ENCODE measurements at regions not wholly inside any gene's neighbourhood (a gene's known extent, or its start where the extent isn't known, plus 50 kb on each side); places are given as distances from the start of the nearest gene placed in this dataset.

DNA sequence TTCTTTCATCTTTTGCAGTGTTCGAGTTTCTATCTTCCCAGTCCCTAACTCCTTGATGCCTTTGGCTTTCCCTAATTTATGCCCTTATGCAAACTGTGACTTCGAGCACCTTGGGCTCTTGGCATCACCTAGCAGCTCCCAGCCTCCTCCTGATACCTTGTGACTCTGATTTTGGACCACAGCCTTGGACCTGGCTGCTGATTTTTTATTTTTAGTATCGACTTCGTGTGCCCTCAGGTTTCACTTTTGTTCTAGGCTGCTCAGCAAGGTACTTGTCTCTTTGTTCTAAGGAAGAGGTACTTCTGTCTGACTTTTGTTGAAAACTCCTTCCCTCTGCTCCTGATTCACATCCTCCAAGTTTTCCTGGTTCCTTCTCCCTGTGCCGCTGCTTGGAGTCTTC is 69.6 kb upstream of the KCNK1 start:
- Histone ChIP-seq H3K9ac (ENCODE audit: insufficient read depth, low read length) (no peak overlapping the region), H2AFZ (ENCODE audit: low read length) (no peak overlapping the region), H4K20me1 (ENCODE audit: control insufficient read depth, extremely low read depth, insufficient read depth, low read length) (no peaks in the 10 kb centered on the region), H3K79me2 (ENCODE audit: control insufficient read depth, insufficient read depth, low read length) (no peaks in the 10 kb centered on the region), H3K27me3 (ENCODE audit: control insufficient read depth, insufficient read depth, low read length) (no peaks in the 10 kb centered on the region), H3K4me2 (ENCODE audit: extremely low read depth, insufficient read depth, low read length) (no peak overlapping the region), H3K4me1 (ENCODE audit: control insufficient read depth, extremely low read depth, insufficient read depth, low read length) (no peaks in the 10 kb centered on the region), H3K9me3 (ENCODE audit: control insufficient read depth, insufficient read depth, low read depth, low read length) (no peaks in the 10 kb centered on the region), H3K4me3 (replicated peaks in 1 of 4; ENCODE audit: control extremely low read depth in 1 of 4, insufficient read depth in 1 of 4, low read depth in 3 of 4, low read length in 4 of 4) (no peak overlapping the region), H3K27ac (ENCODE audit: insufficient read depth, low read length) (no peak overlapping the region), H3K36me3 (ENCODE audit: control insufficient read depth, insufficient read depth, low read length) (no peaks in the 10 kb centered on the region)
- TF ChIP-seq, protein P1, sequence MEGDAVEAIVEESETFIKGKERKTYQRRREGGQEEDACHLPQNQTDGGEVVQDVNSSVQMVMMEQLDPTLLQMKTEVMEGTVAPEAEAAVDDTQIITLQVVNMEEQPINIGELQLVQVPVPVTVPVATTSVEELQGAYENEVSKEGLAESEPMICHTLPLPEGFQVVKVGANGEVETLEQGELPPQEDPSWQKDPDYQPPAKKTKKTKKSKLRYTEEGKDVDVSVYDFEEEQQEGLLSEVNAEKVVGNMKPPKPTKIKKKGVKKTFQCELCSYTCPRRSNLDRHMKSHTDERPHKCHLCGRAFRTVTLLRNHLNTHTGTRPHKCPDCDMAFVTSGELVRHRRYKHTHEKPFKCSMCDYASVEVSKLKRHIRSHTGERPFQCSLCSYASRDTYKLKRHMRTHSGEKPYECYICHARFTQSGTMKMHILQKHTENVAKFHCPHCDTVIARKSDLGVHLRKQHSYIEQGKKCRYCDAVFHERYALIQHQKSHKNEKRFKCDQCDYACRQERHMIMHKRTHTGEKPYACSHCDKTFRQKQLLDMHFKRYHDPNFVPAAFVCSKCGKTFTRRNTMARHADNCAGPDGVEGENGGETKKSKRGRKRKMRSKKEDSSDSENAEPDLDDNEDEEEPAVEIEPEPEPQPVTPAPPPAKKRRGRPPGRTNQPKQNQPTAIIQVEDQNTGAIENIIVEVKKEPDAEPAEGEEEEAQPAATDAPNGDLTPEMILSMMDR (conservative IDR thresholded peaks at IDR 0.05 in 1 of 2, IDR thresholded peaks at IDR 0.05 in 1 of 2; ENCODE audit: low read depth in 1 of 2, low read length in 2 of 2): no peak
- TF ChIP-seq EZH2 (IDR thresholded peaks at IDR 0.05; ENCODE audit: low read length, missing control alignments): no peak
- DNase-seq (ENCODE audit: low read depth in 2 of 2): no peak

DNA sequence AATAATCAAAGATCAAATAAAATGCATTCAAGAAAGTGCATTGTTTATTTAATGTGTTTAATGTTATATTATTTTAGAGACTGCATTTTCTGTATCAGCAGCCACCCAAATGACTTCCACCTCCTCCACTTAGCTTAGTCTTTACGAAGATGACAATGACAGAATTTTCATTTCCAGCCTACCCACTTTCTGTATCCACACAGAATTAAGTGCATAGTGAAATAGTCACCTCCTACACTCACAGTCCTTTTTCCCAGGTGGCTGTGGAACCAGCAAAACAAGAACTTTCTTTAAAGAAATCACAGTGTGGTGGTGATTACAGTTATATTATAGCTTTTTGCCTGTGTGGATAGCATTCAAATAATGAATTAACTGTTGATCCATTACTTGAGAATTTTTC is 66.2 kb upstream of the KCNK1 start:
- H4K20me1 ChIP-seq (ENCODE audit: control insufficient read depth, extremely low read depth, insufficient read depth, low read length): no peaks in the 10 kb centered on the region
- DNase-seq (ENCODE audit: low read depth in 2 of 2): no peak
- H3K4me2 ChIP-seq (ENCODE audit: extremely low read depth, insufficient read depth, low read length): no peak overlapping the region
- H3K79me2 ChIP-seq (ENCODE audit: control insufficient read depth, insufficient read depth, low read length): no peaks in the 10 kb centered on the region
- H3K9me3 ChIP-seq (ENCODE audit: control insufficient read depth, insufficient read depth, low read depth, low read length): no peaks in the 10 kb centered on the region
- H3K4me1 ChIP-seq (ENCODE audit: control insufficient read depth, extremely low read depth, insufficient read depth, low read length): no peaks in the 10 kb centered on the region
- no peak overlapping the region for H3K9ac ChIP-seq (ENCODE audit: insufficient read depth, low read length)
- no peaks in the 10 kb centered on the region for H3K36me3 ChIP-seq (ENCODE audit: control insufficient read depth, insufficient read depth, low read length)
- no peak overlapping the region for H3K4me3 ChIP-seq (replicated peaks in 1 of 4; ENCODE audit: control extremely low read depth in 1 of 4, insufficient read depth in 1 of 4, low read depth in 3 of 4, low read length in 4 of 4)
- H3K27me3 ChIP-seq (ENCODE audit: control insufficient read depth, insufficient read depth, low read length): no peaks in the 10 kb centered on the region
- H2AFZ ChIP-seq (ENCODE audit: low read length): no peak overlapping the region
- TF ChIP-seq, protein P1 (conservative IDR thresholded peaks at IDR 0.05 in 1 of 2, IDR thresholded peaks at IDR 0.05 in 1 of 2; ENCODE audit: low read depth in 1 of 2, low read length in 2 of 2): no peak
- no peak for TF ChIP-seq EZH2 (IDR thresholded peaks at IDR 0.05; ENCODE audit: low read length, missing control alignments)
- H3K27ac ChIP-seq (ENCODE audit: insufficient read depth, low read length): no peak overlapping the region

DNA sequence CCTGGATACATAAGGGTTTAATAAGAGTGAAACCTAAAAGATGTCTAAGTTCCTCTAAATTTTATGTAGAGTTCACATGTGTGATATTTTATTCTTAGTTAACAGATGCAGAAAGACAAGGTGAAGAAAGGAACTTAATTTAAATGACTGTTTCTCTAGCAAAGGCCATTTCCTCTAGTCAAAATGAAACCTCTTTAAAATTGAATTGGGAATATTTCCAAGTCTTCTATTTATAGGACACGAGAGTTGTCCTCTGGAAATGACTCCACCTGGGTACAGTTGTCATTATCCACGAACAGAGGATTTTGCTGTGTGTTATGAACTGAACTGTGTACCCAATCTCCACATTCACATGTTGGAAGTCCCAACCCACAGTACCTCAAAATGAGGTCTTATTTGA is 64.5 kb upstream of the KCNK1 start:
- no peaks in the 10 kb centered on the region for H3K79me2 ChIP-seq (ENCODE audit: control insufficient read depth, insufficient read depth, low read length)

More for the DNA sequence above, 64.5 kb upstream of the KCNK1 start:
- no peaks in the 10 kb centered on the region for H3K27me3 ChIP-seq (ENCODE audit: control insufficient read depth, insufficient read depth, low read length)
- no peak for DNase-seq (ENCODE audit: low read depth in 2 of 2)
- no peaks in the 10 kb centered on the region for H3K36me3 ChIP-seq (ENCODE audit: control insufficient read depth, insufficient read depth, low read length)
- no peak overlapping the region for H3K27ac ChIP-seq (ENCODE audit: insufficient read depth, low read length)
- no peak overlapping the region for H3K9ac ChIP-seq (ENCODE audit: insufficient read depth, low read length)
- H3K4me2 ChIP-seq (ENCODE audit: extremely low read depth, insufficient read depth, low read length): no peak overlapping the region
- no peak overlapping the region for H2AFZ ChIP-seq (ENCODE audit: low read length)
- no peaks in the 10 kb centered on the region for H4K20me1 ChIP-seq (ENCODE audit: control insufficient read depth, extremely low read depth, insufficient read depth, low read length)
- no peak overlapping the region for H3K4me3 ChIP-seq (replicated peaks in 1 of 4; ENCODE audit: control extremely low read depth in 1 of 4, insufficient read depth in 1 of 4, low read depth in 3 of 4, low read length in 4 of 4)
- H3K9me3 ChIP-seq (ENCODE audit: control insufficient read depth, insufficient read depth, low read depth, low read length): no peaks in the 10 kb centered on the region
- TF ChIP-seq, protein P1 (conservative IDR thresholded peaks at IDR 0.05 in 1 of 2, IDR thresholded peaks at IDR 0.05 in 1 of 2; ENCODE audit: low read depth in 1 of 2, low read length in 2 of 2): no peak
- no peak for TF ChIP-seq EZH2 (IDR thresholded peaks at IDR 0.05; ENCODE audit: low read length, missing control alignments)
- H3K4me1 ChIP-seq (ENCODE audit: control insufficient read depth, extremely low read depth, insufficient read depth, low read length): no peaks in the 10 kb centered on the region

Data from fibroblast of lung (primary cell).